Sigmoid colon (tissue), 6 donors: ENCODE measurements at regions not wholly inside any gene's neighbourhood (a gene's known extent, or its start where the extent isn't known, plus 50 kb on each side); places are given as distances from the start of the nearest gene placed in this dataset.

ENCODE experiments used
- DNase-seq: peaks from one replicate; pipeline ENCODE4 v3.0.0-alpha.2; 2019
- H3K27ac ChIP-seq, 4 donors: fragments of 200-600 bp; sonication (generic); one replicate each; pipeline ENCODE4 v1.5.1; 2016 to 2019; ENCODE audit warnings: mild to moderate bottlenecking in 1 of 4
- H3K27me3 ChIP-seq, 3 donors: fragments of 200-600 bp; sonication (generic); one replicate each; pipeline ENCODE4 v1.5.1; 2019; ENCODE audit warnings: mild to moderate bottlenecking in 1 of 3
- H3K36me3 ChIP-seq, 4 donors: fragments of 200-600 bp; sonication (generic); one replicate each; pipeline ENCODE4 v1.5.1; 2016 to 2019
- H3K4me1 ChIP-seq, 4 donors: fragments of 200-600 bp; sonication (generic); one replicate each; pipeline ENCODE4 v1.5.1; 2017 to 2019
- H3K4me3 ChIP-seq, 4 donors: fragments of 200-600 bp; sonication (generic); one replicate each; pipeline ENCODE4 v1.5.1; 2017 to 2019; ENCODE audit warnings: mild to moderate bottlenecking in 2 of 4, moderate library complexity in 1 of 4
- H3K9me3 ChIP-seq, 4 donors: fragments of 200-600 bp in 3 of 4; sonication (generic) in 3 of 4; one replicate each; pipeline versions ENCODE4 v1.5.1 to v1.6.1; 2013 to 2019
- CTCF ChIP-seq, 4 experiments: fragments of 450-650 bp in 3 of 4; fragments of 200-600 bp in 1 of 4; IDR thresholded peaks; one replicate each; pipeline ENCODE4 v1.5.1; 2016 to 2019; ENCODE audit warnings: antibody characterized with exemption in 4 of 4, mild to moderate bottlenecking in 3 of 4, moderate library complexity in 2 of 4
- EP300 ChIP-seq, 4 donors: sonication (generic); formaldehyde crosslinking; IDR thresholded peaks; one replicate each; pipeline ENCODE4 v1.6.1; 2017; ENCODE audit warnings: antibody characterized with exemption in 4 of 4
- POLR2A ChIP-seq, 2 donors: fragments of 450-650 bp; IDR thresholded peaks; one replicate each; pipeline ENCODE4 v1.6.1; 2016; ENCODE audit warnings: antibody characterized with exemption in 2 of 2, mild to moderate bottlenecking in 2 of 2, moderate library complexity in 2 of 2
- POLR2AphosphoS5 ChIP-seq, 4 donors: sonication (generic); formaldehyde crosslinking; IDR thresholded peaks; one replicate each; pipeline ENCODE4 v1.6.1; 2017; ENCODE audit warnings: antibody characterized with exemption in 4 of 4
- WGBS, 2 donors: extraction: QIAGEN DNeasy Blood & Tissue Kit; methylation state at CpG; one replicate each; pipeline ENCODE4 v1.1.7; 2013; 5-methylcytosine and 5-hydroxymethylcytosine counted together
- intact Hi-C: fragments of 100-400 bp; cut with DNase I; formaldehyde crosslinking; loops from one replicate; pipeline ENCODE4 v1.15.1; 2023
- donor health status: healthy with polysubstance abuse.
- donor health status: healthy.

GRCh38 chr10:132482090-132482800 lies 55.3 kb upstream of the INPP5A start:
- 69 to 73% methylated on average over 14 of the region's 14 CpGs for WGBS, 2 donors
- intact Hi-C loops: no loop called here
- H3K4me1 ChIP-seq: peaks cover 0 to 11% (median 0%) of the 10 kb centered on the region in 4 donors
- TF ChIP-seq POLR2AphosphoS5 (IDR thresholded peaks at IDR 0.05) (peak; percentile 73 to 85 (median 78)), EP300 (IDR thresholded peaks at IDR 0.05) (peak; percentile 55 to 96 (median 87)), POLR2A (IDR thresholded peaks at IDR 0.05) (no peak), CTCF (IDR thresholded peaks at IDR 0.05) (no peak)
- no peak overlapping the region for H3K4me3 ChIP-seq
- H3K9me3 ChIP-seq: no peaks in the 10 kb centered on the region
- DNase-seq: peak; percentile 90
- H3K36me3 ChIP-seq: no peaks in the 10 kb centered on the region
- H3K27me3 ChIP-seq: no peaks in the 10 kb centered on the region
- peak overlapping the region; percentile 68 to 91 (median 78) for H3K27ac ChIP-seq

- no peak for TF ChIP-seq POLR2AphosphoS5 (IDR thresholded peaks at IDR 0.05)
- TF ChIP-seq POLR2A (IDR thresholded peaks at IDR 0.05): no peak
- TF ChIP-seq CTCF (IDR thresholded peaks at IDR 0.05): no peak
- TF ChIP-seq EP300 (IDR thresholded peaks at IDR 0.05): no peak
- 70 to 86% methylated on average over 5 of the region's 5 CpGs for WGBS, 2 donors
- Histone ChIP-seq H3K4me3 (no peak overlapping the region), H3K27ac (peak overlapping the region in 2 of 4 donors; percentile 78 to 91), H3K9me3 (no peaks in the 10 kb centered on the region), H3K4me1 (peaks cover 0 to 5% (median under 1%) of the 10 kb centered on the region in 4 donors), H3K27me3 (no peaks in the 10 kb centered on the region), H3K36me3 (no peaks in the 10 kb centered on the region)
- intact Hi-C loops: no loop called here
- DNase-seq: no peak
Measured at GRCh38 chr10:132483394-132483793, 54.2 kb upstream of the INPP5A start.

GRCh38 chr10:132484922-132485321 lies 52.7 kb upstream of the INPP5A start:
- DNase-seq: peak; percentile 37
- H3K9me3 ChIP-seq: no peaks in the 10 kb centered on the region
- WGBS, 2 donors: 92 to 93% methylated on average over 16 of the region's 16 CpGs
- intact Hi-C loops: no loop called here
- H3K36me3 ChIP-seq: no peaks in the 10 kb centered on the region
- H3K4me1 ChIP-seq: peaks cover 0 to 15% (median 11%) of the 10 kb centered on the region in 4 donors
- TF ChIP-seq POLR2A (IDR thresholded peaks at IDR 0.05) (no peak), POLR2AphosphoS5 (IDR thresholded peaks at IDR 0.05) (no peak), EP300 (IDR thresholded peaks at IDR 0.05) (no peak), CTCF (IDR thresholded peaks at IDR 0.05) (no peak)
- H3K27me3 ChIP-seq: no peaks in the 10 kb centered on the region
- H3K4me3 ChIP-seq: no peak overlapping the region
- no peak overlapping the region for H3K27ac ChIP-seq

GRCh38 chr10:132485391-132485790 lies 52.2 kb upstream of the INPP5A start:
- WGBS, 2 donors: 89 to 91% methylated on average over 10 of the region's 10 CpGs
- no peak for TF ChIP-seq EP300 (IDR thresholded peaks at IDR 0.05)
- TF ChIP-seq POLR2AphosphoS5 (IDR thresholded peaks at IDR 0.05): no peak
- TF ChIP-seq POLR2A (IDR thresholded peaks at IDR 0.05): no peak
- no peak for TF ChIP-seq CTCF (IDR thresholded peaks at IDR 0.05)
- Histone ChIP-seq H3K4me1 (peaks cover 0 to 15% (median 11%) of the 10 kb centered on the region in 4 donors), H3K9me3 (no peaks in the 10 kb centered on the region), H3K36me3 (no peaks in the 10 kb centered on the region), H3K4me3 (no peak overlapping the region), H3K27me3 (no peaks in the 10 kb centered on the region), H3K27ac (no peak overlapping the region)
- intact Hi-C loops: no loop called here
- DNase-seq: peak; percentile 49
